ENCODE measurements at regions not wholly inside any gene's neighbourhood (a gene's known extent, or its start where the extent isn't known, plus 50 kb on each side); places are given as distances from the start of the nearest gene placed in this dataset.
A peak's percentile ranks its signal among the peaks of the same experiment; 100 is the strongest.

- no peak for TF ChIP-seq CTCF (IDR thresholded peaks at IDR 0.05)
- peak; percentile 90 to 91 for TF ChIP-seq REST (IDR thresholded peaks at IDR 0.05; ENCODE audit: insufficient read depth in 1 of 2, low read depth in 2 of 2, low read length in 1 of 2)
- no peak for TF ChIP-seq TCF7L2 (IDR thresholded peaks at IDR 0.05; ENCODE audit: low read depth, low read length)
- TF ChIP-seq POLR2AphosphoS5 (IDR thresholded peaks at IDR 0.05; ENCODE audit: low read depth, low read length): no peak
Observed at GRCh38 chr12:77133566-77133965, 68.2 kb upstream of the E2F7 start.

Measured in Panc1 (cell line).